Epithelial cell of proximal tubule (primary cell): ENCODE measurements at regions not wholly inside any gene's neighbourhood (a gene's known extent, or its start where the extent isn't known, plus 50 kb on each side); places are given as distances from the start of the nearest gene placed in this dataset.

Source experiments
- DNase-seq: peaks from one replicate; pipeline ENCODE4 v3.0.0-alpha.2; 2011; ENCODE audit warnings: low read depth
- H3K4me3 ChIP-seq: 2 replicates; pipeline ENCODE4 v1.5.1; 2011; ENCODE audit warnings: low read depth, mild to moderate bottlenecking, low read length
- CTCF ChIP-seq: conservative IDR thresholded peaks from 2 replicates; pipeline ENCODE4 v1.5.1; 2012; ENCODE audit warnings: low read depth, mild to moderate bottlenecking, low read length

GRCh38 chr10:105509517-105509916 is 868.4 kb downstream of the SORCS3 start:
- no peak for TF ChIP-seq CTCF
- DNase-seq, result no peak
- H3K4me3 ChIP-seq, result no peak overlapping the region

- no peak for DNase-seq
- TF ChIP-seq CTCF, result no peak
- no peak overlapping the region for H3K4me3 ChIP-seq
These were observed 865.2 kb downstream of the SORCS3 start for GRCh38 chr10:105506262-105506661.

- H3K4me3 ChIP-seq, result no peak overlapping the region
- TF ChIP-seq CTCF, result no peak
These were observed 862.6 kb downstream of the SORCS3 start for GRCh38 chr10:105503714-105504113.

GRCh38 chr10:105502058-105502457 is 861.0 kb downstream of the SORCS3 start:
- DNase-seq, result no peak
- H3K4me3 ChIP-seq, result no peak overlapping the region
- no peak for TF ChIP-seq CTCF

More at GRCh38 chr10:105503714-105504113, 862.6 kb downstream of the SORCS3 start:
- DNase-seq, result no peak

- TF ChIP-seq CTCF, result no peak
- DNase-seq, result no peak
- H3K4me3 ChIP-seq, result no peak overlapping the region
These were observed 853.9 kb downstream of the SORCS3 start for GRCh38 chr10:105494944-105495343.

GRCh38 chr10:105494303-105494702 is 853.2 kb downstream of the SORCS3 start:
- no peak overlapping the region for H3K4me3 ChIP-seq
- TF ChIP-seq CTCF, result no peak
- DNase-seq, result no peak

GRCh38 chr10:105473170-105473569 is 832.1 kb downstream of the SORCS3 start:
- no peak for TF ChIP-seq CTCF
- peak; percentile 25 for DNase-seq
- H3K4me3 ChIP-seq, result no peak overlapping the region
